ENCODE measurements at regions not wholly inside any gene's neighbourhood (a gene's known extent, or its start where the extent isn't known, plus 50 kb on each side); places are given as distances from the start of the nearest gene placed in this dataset.

GRCh38 chr18:45270289-45270771 lies 344.9 kb upstream of the SLC14A2 start:
- no peak overlapping the region for H3K4me3 ChIP-seq (ENCODE audit: low read length)
- DNase-seq (ENCODE audit: low read depth): no peak
- TF ChIP-seq, protein P1, sequence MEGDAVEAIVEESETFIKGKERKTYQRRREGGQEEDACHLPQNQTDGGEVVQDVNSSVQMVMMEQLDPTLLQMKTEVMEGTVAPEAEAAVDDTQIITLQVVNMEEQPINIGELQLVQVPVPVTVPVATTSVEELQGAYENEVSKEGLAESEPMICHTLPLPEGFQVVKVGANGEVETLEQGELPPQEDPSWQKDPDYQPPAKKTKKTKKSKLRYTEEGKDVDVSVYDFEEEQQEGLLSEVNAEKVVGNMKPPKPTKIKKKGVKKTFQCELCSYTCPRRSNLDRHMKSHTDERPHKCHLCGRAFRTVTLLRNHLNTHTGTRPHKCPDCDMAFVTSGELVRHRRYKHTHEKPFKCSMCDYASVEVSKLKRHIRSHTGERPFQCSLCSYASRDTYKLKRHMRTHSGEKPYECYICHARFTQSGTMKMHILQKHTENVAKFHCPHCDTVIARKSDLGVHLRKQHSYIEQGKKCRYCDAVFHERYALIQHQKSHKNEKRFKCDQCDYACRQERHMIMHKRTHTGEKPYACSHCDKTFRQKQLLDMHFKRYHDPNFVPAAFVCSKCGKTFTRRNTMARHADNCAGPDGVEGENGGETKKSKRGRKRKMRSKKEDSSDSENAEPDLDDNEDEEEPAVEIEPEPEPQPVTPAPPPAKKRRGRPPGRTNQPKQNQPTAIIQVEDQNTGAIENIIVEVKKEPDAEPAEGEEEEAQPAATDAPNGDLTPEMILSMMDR (conservative IDR thresholded peaks at IDR 0.05; ENCODE audit: low read depth, low read length): no peak

DNA sequence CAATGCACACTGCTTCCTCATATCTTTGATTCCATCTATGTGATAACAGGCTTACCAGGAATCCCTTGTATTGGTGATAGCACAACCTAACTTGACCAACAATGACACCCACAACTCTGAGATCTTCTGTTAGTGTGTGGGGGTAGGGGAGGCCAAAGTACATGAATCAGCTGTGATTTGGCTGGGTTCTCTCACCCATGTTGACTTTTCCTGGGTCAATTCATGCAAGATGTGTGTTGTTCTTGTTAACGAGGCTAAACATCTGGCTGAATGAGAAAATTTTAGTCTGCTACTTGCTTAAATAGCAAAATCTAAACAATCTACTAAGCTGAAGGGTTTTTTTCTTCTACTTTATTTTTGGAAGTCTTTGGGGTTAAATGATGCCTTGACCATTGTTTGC lies 341.2 kb upstream of the SLC14A2 start:
- H3K4me3 ChIP-seq (ENCODE audit: low read length): no peak overlapping the region
- TF ChIP-seq, protein P1 (conservative IDR thresholded peaks at IDR 0.05; ENCODE audit: low read depth, low read length): no peak
- no peak for DNase-seq (ENCODE audit: low read depth)

- H3K4me3 ChIP-seq (ENCODE audit: low read length): no peak overlapping the region
- DNase-seq (ENCODE audit: low read depth): no peak
- TF ChIP-seq, protein P1 (conservative IDR thresholded peaks at IDR 0.05; ENCODE audit: low read depth, low read length): peak; percentile 77
These were observed 339.7 kb upstream of the SLC14A2 start for GRCh38 chr18:45275367-45276113.

- no peak for DNase-seq (ENCODE audit: low read depth)
- TF ChIP-seq, protein P1 (conservative IDR thresholded peaks at IDR 0.05; ENCODE audit: low read depth, low read length): no peak
- no peak overlapping the region for H3K4me3 ChIP-seq (ENCODE audit: low read length)
These were observed 338.4 kb upstream of the SLC14A2 start for GRCh38 chr18:45276878-45277277.

DNA sequence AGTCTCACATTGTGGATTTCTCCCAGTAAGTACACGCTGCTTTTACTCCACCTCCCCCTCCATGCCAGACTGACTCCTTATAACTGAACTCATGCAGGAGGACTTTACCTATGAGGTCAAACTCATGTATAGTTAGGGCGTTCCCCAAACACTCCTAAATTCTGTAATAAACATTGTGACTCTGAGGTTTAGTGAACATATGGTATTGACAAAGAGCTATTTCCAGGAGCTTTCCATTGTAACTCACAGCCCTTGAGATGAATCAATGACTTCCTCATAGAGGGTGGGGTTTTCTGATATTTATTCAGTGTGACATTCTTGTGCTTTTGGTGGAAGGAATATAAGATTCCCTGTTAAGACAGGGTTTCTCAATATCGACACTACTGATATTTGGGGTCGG lies 337.4 kb upstream of the SLC14A2 start:
- H3K4me3 ChIP-seq (ENCODE audit: low read length): no peak overlapping the region
- TF ChIP-seq, protein P1 (conservative IDR thresholded peaks at IDR 0.05; ENCODE audit: low read depth, low read length): no peak
- DNase-seq (ENCODE audit: low read depth): no peak

GRCh38 chr18:45280481-45281276 lies 334.6 kb upstream of the SLC14A2 start:
- no peak for DNase-seq (ENCODE audit: low read depth)
- H3K4me3 ChIP-seq (ENCODE audit: low read length): no peak overlapping the region
- TF ChIP-seq, protein P1 (conservative IDR thresholded peaks at IDR 0.05; ENCODE audit: low read depth, low read length): no peak
